ENCODE measurements at regions not wholly inside any gene's neighbourhood (a gene's known extent, or its start where the extent isn't known, plus 50 kb on each side); places are given as distances from the start of the nearest gene placed in this dataset.
"Not testable (repeated sequence)": the region's sequence is repeated elsewhere in the genome, so short reads cannot be mapped to it uniquely, and the experiment has no call there.

- not testable (repeated sequence) for DNase-seq
Measured at GRCh38 chr21:18096413-18096812, 148.2 kb upstream of the CHODL start.

- no peak for DNase-seq
Measured at GRCh38 chr21:18089786-18090185, 154.8 kb upstream of the CHODL start.

- no peak for DNase-seq
Measured at GRCh38 chr21:18070392-18070791, 174.2 kb upstream of the CHODL start.

- DNase-seq = no peak
Measured at GRCh38 chr21:18069875-18070274, 174.8 kb upstream of the CHODL start.

GRCh38 chr21:18060402-18060801 lies 184.2 kb upstream of the CHODL start:
- DNase-seq = no peak

- DNase-seq = no peak
Measured at GRCh38 chr21:18058731-18059398, 185.8 kb upstream of the CHODL start.

GRCh38 chr21:18053151-18053550 lies 191.5 kb upstream of the CHODL start:
- DNase-seq = no peak

GRCh38 chr21:18049461-18049860 lies 195.2 kb upstream of the CHODL start:
- no peak for DNase-seq

- DNase-seq = peak in 1 of 2 donors; percentile 30
Measured at GRCh38 chr21:18041012-18041411, 203.6 kb upstream of the CHODL start.

- DNase-seq = no peak
Measured at GRCh38 chr21:18030248-18030647, 211.1 kb upstream of the C21orf91 start.

- no peak for DNase-seq
Measured at GRCh38 chr21:18026359-18026758, 207.2 kb upstream of the C21orf91 start.

GRCh38 chr21:18023711-18024110 lies 204.6 kb upstream of the C21orf91 start:
- DNase-seq = no peak

GRCh38 chr21:18023157-18023556 lies 204.0 kb upstream of the C21orf91 start:
- no peak for DNase-seq

- no peak for DNase-seq
Measured at GRCh38 chr21:18007121-18007520, 188.0 kb upstream of the C21orf91 start.

GRCh38 chr21:18006691-18007090 lies 187.5 kb upstream of the C21orf91 start:
- no peak for DNase-seq

GRCh38 chr21:18002393-18002792 lies 183.2 kb upstream of the C21orf91 start:
- DNase-seq = no peak

GRCh38 chr21:18000981-18001686 lies 182.0 kb upstream of the C21orf91 start:
- no peak for DNase-seq

- not testable (repeated sequence) for DNase-seq
Measured at GRCh38 chr21:17998599-17998998, 179.4 kb upstream of the C21orf91 start.

GRCh38 chr21:17989780-17990179 lies 170.6 kb upstream of the C21orf91 start:
- DNase-seq = no peak

- DNase-seq = no peak
Measured at GRCh38 chr21:17988102-17988437, 168.9 kb upstream of the C21orf91 start.

GRCh38 chr21:17987382-17988101 lies 168.4 kb upstream of the C21orf91 start:
- DNase-seq = no peak

GRCh38 chr21:17981060-17981740 lies 162.0 kb upstream of the C21orf91 start:
- no peak for DNase-seq

GRCh38 chr21:17979763-17980162 lies 160.6 kb upstream of the C21orf91 start:
- DNase-seq = no peak

- no peak for DNase-seq
Measured at GRCh38 chr21:17978895-17979294, 159.7 kb upstream of the C21orf91 start.
